HG03045 (cell line): ENCODE measurements at regions not wholly inside any gene's neighbourhood (a gene's known extent, or its start where the extent isn't known, plus 50 kb on each side); places are given as distances from the start of the nearest gene placed in this dataset.
A peak's percentile ranks its signal among the peaks of the same experiment; 100 is the strongest.

Experiments
- ATAC-seq: cut with Tn5 transposase; IDR thresholded peaks from one replicate; pipeline ENCODE4 v1.9.1; 2021; ENCODE audit warnings: mild to moderate bottlenecking, moderate library complexity; ENCODE audit not compliant: unreplicated experiment

- no peak for ATAC-seq
Observed at GRCh38 chr5:159453209-159453608, 122.9 kb upstream of the IL12B start.

GRCh38 chr5:159456261-159456660 is 126.0 kb upstream of the IL12B start:
- ATAC-seq = no peak

GRCh38 chr5:159456722-159457465 is 126.6 kb upstream of the IL12B start:
- ATAC-seq = peak; percentile 85

- ATAC-seq = peak; percentile 42
Observed at GRCh38 chr5:159458217-159458711, 128.0 kb upstream of the IL12B start.

GRCh38 chr5:159459132-159459627 is 128.9 kb upstream of the IL12B start:
- ATAC-seq = no peak

GRCh38 chr5:159459951-159460538 is 129.8 kb upstream of the IL12B start:
- no peak for ATAC-seq

- no peak for ATAC-seq
Observed at GRCh38 chr5:159463590-159464321, 133.5 kb upstream of the IL12B start.

GRCh38 chr5:159465604-159466003 is 135.3 kb upstream of the IL12B start:
- no peak for ATAC-seq

- ATAC-seq = no peak
Observed at GRCh38 chr5:159467666-159468065, 137.4 kb upstream of the IL12B start.

GRCh38 chr5:159469496-159470372 is 139.4 kb upstream of the IL12B start:
- ATAC-seq = no peak

GRCh38 chr5:159471904-159472303 is 141.6 kb upstream of the IL12B start:
- ATAC-seq = no peak

- no peak for ATAC-seq
Observed at GRCh38 chr5:159475026-159475425, 144.7 kb upstream of the IL12B start.

- no peak for ATAC-seq
Observed at GRCh38 chr5:159478950-159479349, 148.7 kb upstream of the IL12B start.

GRCh38 chr5:159480849-159481248 is 150.6 kb upstream of the IL12B start:
- no peak for ATAC-seq

- no peak for ATAC-seq
Observed at GRCh38 chr5:159481751-159482150, 151.5 kb upstream of the IL12B start.

GRCh38 chr5:159486836-159487235 is 156.5 kb upstream of the IL12B start:
- no peak for ATAC-seq

GRCh38 chr5:159488516-159488915 is 158.2 kb upstream of the IL12B start:
- ATAC-seq = no peak

GRCh38 chr5:159489779-159490178 is 159.5 kb upstream of the IL12B start:
- no peak for ATAC-seq

GRCh38 chr5:159490507-159490906 is 160.2 kb upstream of the IL12B start:
- ATAC-seq = no peak

- ATAC-seq = no peak
Observed at GRCh38 chr5:159493696-159494095, 163.4 kb upstream of the IL12B start.

GRCh38 chr5:159496773-159497172 is 166.5 kb upstream of the IL12B start:
- no peak for ATAC-seq
